Superior temporal gyrus (tissue), 1 donor: ENCODE measurements at regions not wholly inside any gene's neighbourhood (a gene's known extent, or its start where the extent isn't known, plus 50 kb on each side); places are given as distances from the start of the nearest gene placed in this dataset.

Experiments
- DNase-seq: peaks from one replicate; pipeline ENCODE4 v3.0.0-alpha.2; 2016; ENCODE audit errors: extremely low spot score

DNA sequence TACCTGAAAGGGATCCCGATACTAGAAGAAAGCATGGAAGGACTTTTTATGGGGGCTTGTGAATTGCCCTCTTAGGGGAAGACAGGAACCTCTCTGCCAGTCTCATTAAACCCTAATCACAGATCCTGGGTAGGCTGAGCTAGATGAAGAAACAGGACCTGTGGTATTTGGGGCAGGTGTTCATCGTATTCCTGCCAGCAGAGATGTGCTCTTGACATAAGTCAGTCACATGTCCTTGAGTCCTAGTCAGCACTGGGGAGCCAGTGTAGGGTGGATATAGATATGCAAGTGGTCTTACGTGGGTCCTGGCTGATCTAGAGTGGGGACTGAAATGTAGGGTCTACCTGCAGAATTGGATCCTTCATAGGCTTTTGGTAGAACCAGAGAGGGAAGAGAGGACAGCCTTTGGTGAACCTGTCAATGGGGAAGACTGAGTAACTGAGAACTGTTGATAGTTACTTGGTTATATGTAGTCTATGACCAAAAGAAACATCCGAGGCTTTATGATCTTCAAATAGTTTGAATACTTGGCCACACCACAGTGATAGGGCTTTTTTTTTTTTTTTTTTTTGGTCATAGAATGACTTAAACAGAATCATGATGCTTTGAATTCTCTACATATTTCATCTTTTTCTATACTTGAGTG, 63.5 kb upstream of the WDR1 start:
- no peak for DNase-seq

DNA sequence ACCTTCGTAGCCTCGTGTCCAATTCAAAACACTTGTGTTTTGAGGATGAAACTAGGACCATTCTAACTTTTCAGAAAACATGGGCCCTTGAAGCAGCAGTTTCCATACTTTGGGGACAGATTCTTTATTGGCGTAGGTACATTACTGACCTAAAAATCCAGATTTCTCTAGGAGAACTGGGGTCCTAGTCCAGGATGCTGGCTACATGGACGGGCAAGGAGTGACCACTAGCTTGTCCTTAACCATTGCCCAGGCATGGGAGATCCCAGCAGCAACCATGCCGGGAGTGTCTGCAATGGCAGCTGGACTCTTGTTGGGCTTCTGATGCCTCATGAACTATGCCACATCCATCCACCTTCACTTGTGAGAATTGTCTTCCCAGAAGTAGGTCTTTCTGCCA, 62.2 kb upstream of the WDR1 start:
- DNase-seq: no peak

DNA sequence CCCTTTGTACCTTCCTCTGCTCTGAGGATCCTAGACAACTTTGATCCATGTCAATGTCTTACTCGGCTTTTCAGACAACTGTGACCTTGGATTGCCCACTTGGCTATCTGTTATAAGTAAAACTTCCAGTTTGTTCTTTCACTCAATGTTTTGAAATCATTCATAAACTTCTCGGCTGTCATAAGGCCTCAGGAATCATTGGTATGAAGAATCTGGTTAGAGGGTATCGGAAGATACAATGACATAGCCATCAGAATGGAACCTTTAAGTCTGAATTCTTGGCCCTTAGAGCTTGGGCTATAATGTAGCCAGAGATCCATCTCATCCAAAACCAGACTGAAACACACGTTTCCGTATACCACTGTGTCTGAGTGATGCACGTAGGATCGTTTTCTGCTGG, 59.0 kb upstream of the WDR1 start:
- no peak for DNase-seq

DNA sequence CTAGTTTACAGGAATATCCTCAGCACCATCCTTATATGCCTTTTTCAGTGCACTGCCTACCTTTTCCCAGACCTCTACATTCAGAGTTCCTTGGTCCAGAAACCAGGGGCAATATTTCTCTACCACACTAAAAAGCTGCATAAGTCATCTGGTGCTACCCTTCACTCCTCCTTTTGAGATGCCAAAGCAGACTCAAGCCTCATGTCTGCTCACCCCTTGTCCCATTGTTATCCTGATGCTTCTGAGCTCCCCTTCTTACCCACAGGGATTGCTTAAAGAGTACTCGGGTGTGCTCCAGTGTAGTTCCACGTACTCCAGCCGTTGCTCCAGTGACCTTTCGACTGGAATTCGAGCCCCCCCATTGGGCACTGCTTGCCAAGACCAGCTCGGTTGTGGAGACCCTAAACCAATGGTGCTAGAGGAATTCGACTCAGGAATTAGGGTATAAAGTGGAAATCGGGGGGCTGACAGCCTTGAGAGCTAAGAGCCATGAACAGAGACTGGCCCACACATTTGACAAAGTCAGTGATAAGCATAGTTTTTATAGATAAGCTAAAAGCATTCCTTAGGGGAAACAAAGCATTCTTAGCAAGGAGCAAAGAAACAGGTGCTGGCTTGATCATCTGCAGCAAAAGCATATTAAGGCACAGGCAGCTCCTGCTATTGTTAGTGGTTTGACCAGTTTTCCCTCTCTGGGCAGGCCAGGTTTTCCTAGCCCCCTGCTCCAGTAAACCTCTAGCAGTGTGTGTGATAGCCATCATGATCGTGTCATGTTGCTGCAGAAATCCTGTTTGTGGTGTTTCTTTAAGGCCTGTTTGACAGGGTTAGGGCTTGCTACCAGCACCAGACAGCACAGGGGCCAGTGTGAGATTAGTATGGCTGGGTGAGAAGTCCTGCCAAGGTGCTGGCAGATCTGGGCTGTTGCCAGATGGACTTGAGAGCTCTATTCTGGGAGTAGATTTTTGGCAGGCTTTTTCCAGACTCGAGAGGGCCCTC, 57.5 kb upstream of the WDR1 start:
- no peak for DNase-seq

DNA sequence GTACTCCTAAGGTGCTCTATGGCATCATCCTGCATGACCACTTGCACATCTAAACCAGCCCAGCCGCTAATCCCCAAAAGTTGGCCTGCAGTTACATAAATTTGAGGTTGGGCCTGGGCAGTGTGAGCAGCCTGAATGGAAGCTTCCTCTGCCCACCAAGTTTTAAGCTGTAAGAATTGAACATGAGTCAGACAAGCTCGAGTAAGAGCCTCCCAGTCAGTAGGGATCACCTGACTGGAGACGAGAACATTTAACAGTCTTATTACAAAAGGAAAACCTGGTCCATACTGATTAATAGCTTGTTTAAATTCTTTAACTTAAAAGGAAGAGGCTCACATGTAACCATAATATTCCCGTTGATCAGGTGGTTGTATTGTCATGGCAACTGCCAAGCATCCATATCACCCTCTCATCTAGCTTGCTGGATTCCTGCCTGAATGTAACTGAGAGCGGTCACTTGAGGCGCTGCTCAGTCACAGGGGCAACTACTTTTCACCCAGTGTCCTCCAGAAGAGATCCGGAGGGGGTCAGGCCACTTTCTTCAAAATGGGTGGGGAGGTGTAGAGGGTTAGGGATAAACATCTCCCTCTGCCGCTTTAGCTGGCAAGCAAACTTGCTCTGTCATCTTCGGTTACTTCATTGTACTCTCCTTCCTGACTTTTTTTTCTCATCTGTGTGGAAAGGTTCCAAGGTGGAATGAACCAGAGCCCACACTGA, 56.6 kb upstream of the WDR1 start:
- no peak for DNase-seq

DNA sequence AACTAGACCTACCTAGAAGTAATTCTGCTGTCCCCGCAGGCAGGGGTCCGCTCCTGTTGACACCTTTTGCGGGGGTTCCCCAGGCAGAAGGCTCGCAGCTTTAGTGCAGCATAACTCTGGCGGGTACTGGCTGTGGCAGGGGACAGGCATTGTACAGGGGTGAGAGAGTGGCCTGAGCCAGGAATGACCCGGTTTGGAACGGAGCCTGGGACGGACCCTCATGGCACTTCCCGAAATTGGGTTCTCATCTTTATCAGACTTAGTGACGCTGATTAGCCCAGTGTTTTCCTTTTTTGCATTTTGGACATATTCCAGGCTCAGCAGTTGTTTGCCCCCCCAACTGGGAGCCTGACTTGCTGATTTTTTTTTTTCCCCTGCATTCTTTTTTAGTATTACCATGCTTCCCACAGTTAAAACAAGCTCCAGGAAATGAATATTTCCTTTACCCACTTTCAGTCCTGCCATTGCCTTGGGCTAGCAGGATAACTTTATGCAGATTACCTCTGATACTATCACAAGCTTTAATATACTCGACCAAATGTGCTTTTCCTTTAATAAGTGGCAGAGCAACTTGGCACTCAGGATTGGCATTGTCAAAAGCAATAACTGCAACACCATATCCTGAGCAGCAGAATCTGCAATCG, 55.8 kb upstream of the WDR1 start:
- DNase-seq: no peak

DNA sequence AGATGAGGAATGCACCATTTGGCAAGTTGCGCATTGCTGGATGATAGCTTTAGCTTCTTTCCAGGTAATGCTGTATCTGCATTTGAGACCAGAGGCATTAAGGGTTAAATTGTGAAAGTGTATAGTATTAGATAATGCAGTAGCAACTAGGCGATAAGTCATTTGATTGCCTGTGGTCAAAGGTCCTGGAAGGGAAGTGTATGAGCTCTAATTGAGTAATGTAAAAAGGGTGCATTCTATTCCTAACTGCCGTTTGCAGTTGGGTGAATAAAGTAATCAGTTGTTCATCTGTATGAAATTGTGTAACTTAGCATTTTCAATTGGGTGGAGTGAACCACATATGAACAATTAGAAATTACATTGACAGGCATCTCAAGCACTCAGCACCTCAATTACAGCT, 54.5 kb upstream of the WDR1 start:
- DNase-seq: no peak

DNA sequence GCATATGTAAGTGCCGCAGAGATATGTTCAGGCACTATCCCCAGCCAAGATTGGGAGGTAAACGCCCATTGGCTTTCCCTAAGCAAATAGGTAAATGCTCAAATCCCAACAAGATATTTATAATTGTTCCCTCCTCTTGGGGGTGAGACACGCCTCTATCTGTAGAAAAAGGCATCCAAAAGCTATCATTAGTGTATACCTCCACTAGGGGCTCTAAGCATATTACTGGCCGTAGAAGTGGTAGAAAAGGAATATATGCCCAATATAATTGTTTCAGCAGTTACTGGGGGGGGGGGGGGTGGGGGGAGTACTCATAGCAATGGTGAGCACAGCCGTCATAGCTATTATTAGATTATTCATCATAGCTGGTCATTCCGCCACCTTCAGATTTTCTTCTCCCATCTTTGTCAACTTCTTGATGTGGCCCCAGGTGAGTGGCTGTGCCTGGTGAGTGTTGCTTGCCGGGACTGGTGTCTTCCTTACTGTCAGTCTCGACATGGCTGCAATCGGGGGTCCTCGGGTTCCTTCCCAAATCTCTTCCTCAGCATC, 53.3 kb upstream of the WDR1 start:
- no peak for DNase-seq

DNA sequence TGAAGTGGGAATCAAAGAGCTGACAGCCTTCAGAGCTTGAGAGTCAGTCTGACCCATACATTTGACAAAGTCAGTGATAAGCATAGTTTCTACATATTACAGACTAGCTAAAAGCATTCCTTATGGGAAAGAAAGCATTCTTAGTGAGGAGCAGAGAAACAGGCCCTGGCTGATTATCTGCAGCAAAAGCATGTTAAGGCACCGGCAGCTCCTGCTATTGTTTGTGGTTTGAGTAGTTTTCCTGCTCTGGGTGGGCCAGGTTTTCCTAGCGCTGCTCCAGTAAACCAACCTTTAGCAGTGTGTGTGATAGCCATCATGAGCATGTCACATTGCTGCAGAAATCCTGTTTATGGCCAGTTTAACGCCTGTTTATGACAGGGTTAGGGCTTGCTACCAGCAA, 51.6 kb upstream of the WDR1 start:
- DNase-seq: no peak

DNA sequence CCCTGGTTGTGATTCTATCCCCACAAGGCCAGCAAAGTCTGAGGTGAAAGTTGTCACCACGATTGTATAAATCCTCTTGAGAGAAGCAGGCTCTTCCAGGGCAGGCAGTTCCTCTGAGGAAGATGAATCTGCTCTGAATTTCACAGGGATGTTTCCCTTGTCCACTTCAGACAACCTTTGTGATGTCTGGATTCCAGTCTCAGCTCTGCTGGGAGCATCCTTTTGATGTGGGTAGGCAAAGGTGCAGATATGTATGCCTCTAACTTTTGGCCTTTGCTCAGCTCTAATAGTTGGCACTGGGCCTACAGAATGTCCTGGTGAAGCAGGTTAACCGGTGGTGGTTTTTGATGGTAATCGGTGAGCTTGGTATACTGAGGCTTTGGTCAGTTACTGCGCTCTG, 50.6 kb upstream of the WDR1 start:
- no peak for DNase-seq
